H1 (cell line): ENCODE measurements at regions not wholly inside any gene's neighbourhood (a gene's known extent, or its start where the extent isn't known, plus 50 kb on each side); places are given as distances from the start of the nearest gene placed in this dataset.

ENCODE experiments used
- CTCF ChIA-PET: fragments of 300-600 bp; sonication (Branson Sonifier 250); formaldehyde crosslinking; loops from one replicate; lab custom pipeline; 2021; ENCODE audit not compliant: partially characterized antibody; lab: Charles Lee
- POLR2A ChIA-PET: fragments of 300-600 bp; sonication (Branson Sonifier 250); formaldehyde crosslinking; loops from one replicate; lab custom pipeline; 2021; ENCODE audit warnings: inconsistent platforms; ENCODE audit not compliant: partially characterized antibody; lab: Charles Lee
- DNase-seq, 2 experiments: peaks; one replicate each; pipeline versions ENCODE4 v3.0.0 to v3.0.0-alpha.2; 2010 to 2022; ENCODE audit warnings: low spot score in 2 of 2, low read depth in 1 of 2, mixed read lengths in 1 of 2
- FAIRE-seq: peaks from 2 replicates; lab custom pipeline; 2011; peaks lifted over from hg19 to GRCh38; lab: Jason Lieb, UNC
- H2AFZ ChIP-seq: 2 replicates; pipeline ENCODE4 v1.8.1; 2012; ENCODE audit warnings: low read length, inconsistent platforms
- H2AK5ac ChIP-seq: 2 replicates; pipeline ENCODE4 v1.6.1; 2013; ENCODE audit warnings: low read depth, low read length
- H2BK120ac ChIP-seq: replicated peaks from 2 replicates; pipeline ENCODE3; 2013; ENCODE audit warnings: low read depth, low read length, inconsistent platforms
- H2BK12ac ChIP-seq: 2 replicates; pipeline ENCODE4 v1.6.1; 2013; ENCODE audit warnings: low read depth, low read length
- H2BK15ac ChIP-seq: 2 replicates; pipeline ENCODE4 v1.6.1; 2013; ENCODE audit warnings: low read length
- H2BK20ac ChIP-seq: 2 replicates; pipeline ENCODE4 v1.6.1; 2013; ENCODE audit warnings: low read length
- H2BK5ac ChIP-seq: 2 replicates; pipeline ENCODE4 v1.6.1; 2013; ENCODE audit warnings: low read depth, low read length
- H3K14ac ChIP-seq: 2 replicates; pipeline ENCODE4 v1.6.1; 2013; ENCODE audit warnings: inconsistent platforms; ENCODE audit not compliant: insufficient read length
- H3K18ac ChIP-seq: 2 replicates; pipeline ENCODE4 v1.6.1; 2013; ENCODE audit warnings: low read length; ENCODE audit errors: extremely low read depth
- H3K23ac ChIP-seq: 2 replicates; pipeline ENCODE4 v1.6.1; 2013; ENCODE audit warnings: inconsistent platforms; ENCODE audit not compliant: insufficient read length
- H3K23me2 ChIP-seq: 2 replicates; pipeline ENCODE4 v1.6.1; 2013; ENCODE audit warnings: low read depth, low read length
- H3K27ac ChIP-seq: 2 replicates; pipeline ENCODE4 v1.6.1; 2011; ENCODE audit warnings: low read depth, low read length, inconsistent platforms
- H3K27me3 ChIP-seq, 4 experiments: replicated peaks in 1 of 4; 1 replicate in 1 of 4; 2 replicates in 3 of 4; pipeline versions ENCODE4 v1.6.1 to v1.8.1; 2011 to 2013; ENCODE audit warnings: low read length in 3 of 4, mild to moderate bottlenecking in 3 of 4, inconsistent platforms in 2 of 4, mixed read lengths in 2 of 4, moderate library complexity in 1 of 4; ENCODE audit not compliant: control insufficient read depth in 3 of 4, insufficient read depth in 3 of 4; ENCODE audit errors: extremely low read depth in 1 of 4
- H3K36me3 ChIP-seq, 4 experiments: 2 replicates each; pipeline versions ENCODE4 v1.6.1 to v1.8.1; 2011 to 2013; ENCODE audit warnings: mild to moderate bottlenecking in 4 of 4, low read length in 3 of 4, moderate library complexity in 2 of 4, control low read depth in 1 of 4, inconsistent platforms in 1 of 4; ENCODE audit not compliant: insufficient read depth in 4 of 4, control insufficient read depth in 2 of 4
- H3K4ac ChIP-seq: replicated peaks from 2 replicates; pipeline ENCODE3; 2013; ENCODE audit warnings: low read length, low read depth, mixed read lengths, inconsistent platforms; ENCODE audit not compliant: insufficient read length
- H3K4me1 ChIP-seq, 4 experiments: replicated peaks in 1 of 4; 1 replicate in 1 of 4; 2 replicates in 3 of 4; pipeline versions ENCODE4 v1.6.1 to v1.8.1; 2011 to 2013; ENCODE audit warnings: low read length in 3 of 4, inconsistent platforms in 2 of 4, mixed read lengths in 1 of 4; ENCODE audit not compliant: insufficient read depth in 4 of 4, control insufficient read depth in 3 of 4
- H3K4me2 ChIP-seq, 2 experiments: 2 replicates each; pipeline versions ENCODE4 v1.6.1 to v1.8.1; 2011 to 2013; ENCODE audit warnings: low read depth in 2 of 2, low read length in 2 of 2, control low read depth in 1 of 2, inconsistent platforms in 1 of 2, mild to moderate bottlenecking in 1 of 2; ENCODE audit not compliant: insufficient read depth in 1 of 2
- H3K4me3 ChIP-seq, 4 experiments: fragments of 200-600, 300-600 bp in 1 of 4; sonication (generic), shearing (Covaris generic), sonication (Bioruptor Twin) in 1 of 4; 2 replicates each; pipeline versions ENCODE4 v1.5.1 to v1.8.1; 2011 to 2016; ENCODE audit warnings: low read length in 4 of 4, low read depth in 3 of 4, control low read depth in 2 of 4, inconsistent platforms in 2 of 4, mild to moderate bottlenecking in 2 of 4, mixed read lengths in 1 of 4, moderate library complexity in 1 of 4; ENCODE audit not compliant: insufficient read depth in 2 of 4; ENCODE audit errors: extremely low read depth in 1 of 4
- H3K56ac ChIP-seq: replicated peaks from 2 replicates; pipeline ENCODE3; 2013; ENCODE audit warnings: low read depth, mild to moderate bottlenecking, mixed read lengths, low read length, inconsistent platforms; ENCODE audit not compliant: insufficient read length
- H3K79me1 ChIP-seq: 2 replicates; pipeline ENCODE4 v1.6.1; 2013; ENCODE audit warnings: low read depth, low read length, control low read depth
- H3K79me2 ChIP-seq, 2 experiments: 2 replicates each; pipeline versions ENCODE4 v1.6.1 to v1.8.1; 2012 to 2013; ENCODE audit warnings: low read length in 2 of 2, mild to moderate bottlenecking in 2 of 2, inconsistent platforms in 1 of 2; ENCODE audit not compliant: insufficient read depth in 2 of 2, control insufficient read depth in 1 of 2
- H3K9ac ChIP-seq, 4 experiments: replicated peaks in 1 of 4; 1 replicate in 1 of 4; 2 replicates in 3 of 4; pipeline versions ENCODE4 v1.6.1 to v1.8.1; 2011 to 2013; ENCODE audit warnings: low read depth in 3 of 4, low read length in 3 of 4, control low read depth in 2 of 4, mild to moderate bottlenecking in 2 of 4, moderate library complexity in 2 of 4, inconsistent platforms in 1 of 4; ENCODE audit errors: extremely low read depth in 1 of 4
- H3K9me3 ChIP-seq, 2 experiments: 2 replicates each; pipeline versions ENCODE4 v1.6.1 to v1.8.1; 2012 to 2013; ENCODE audit warnings: mild to moderate bottlenecking in 2 of 2, moderate library complexity in 2 of 2, control low read depth in 1 of 2, inconsistent platforms in 1 of 2, low read depth in 1 of 2, low read length in 1 of 2, mixed read lengths in 1 of 2; ENCODE audit not compliant: insufficient read depth in 2 of 2
- H4K20me1 ChIP-seq, 2 experiments: replicated peaks in 1 of 2; 2 replicates each; pipeline versions ENCODE3 to v1.8.1; 2011 to 2013; ENCODE audit warnings: inconsistent platforms in 2 of 2, low read length in 2 of 2, mild to moderate bottlenecking in 1 of 2; ENCODE audit not compliant: insufficient read depth in 2 of 2, control insufficient read depth in 1 of 2
- H4K5ac ChIP-seq: 2 replicates; pipeline ENCODE4 v1.6.1; 2013; ENCODE audit warnings: low read length, low read depth, mixed read lengths, inconsistent platforms; ENCODE audit not compliant: insufficient read length
- H4K8ac ChIP-seq: 2 replicates; pipeline ENCODE4 v1.8.0; 2013; ENCODE audit warnings: mild to moderate bottlenecking, moderate library complexity, low read length, inconsistent platforms; ENCODE audit not compliant: insufficient read depth; ENCODE audit errors: extremely low read depth
- H4K91ac ChIP-seq: replicated peaks from 2 replicates; pipeline ENCODE3; 2013; ENCODE audit warnings: low read length, mixed read lengths, inconsistent platforms; ENCODE audit not compliant: insufficient read length
- CTCF ChIP-seq, 3 experiments: IDR thresholded peaks; 1 replicate in 2 of 3; 2 replicates in 1 of 3; pipeline versions ENCODE4 v1.5.1 to v1.6.1; 2011; ENCODE audit warnings: low read length in 3 of 3, mild to moderate bottlenecking in 3 of 3, inconsistent platforms in 2 of 3, low read depth in 1 of 3, moderate library complexity in 1 of 3; ENCODE audit not compliant: insufficient read depth in 1 of 3; ENCODE audit errors: control extremely low read depth in 1 of 3
- EGR1 ChIP-seq: IDR thresholded peaks from 2 replicates; pipeline ENCODE4 v1.6.1; 2011; ENCODE audit warnings: low read depth, low read length, borderline replicate concordance
- GABPA ChIP-seq: IDR thresholded peaks from 2 replicates; pipeline ENCODE4 v1.6.1; 2011; ENCODE audit warnings: mild to moderate bottlenecking, low read length, moderate library complexity, borderline replicate concordance; ENCODE audit not compliant: insufficient read depth
- KDM1A ChIP-seq: fragments of 200-600, 300-600 bp; sonication (generic); IDR thresholded peaks from 2 replicates; pipeline ENCODE4 v1.7.1; 2016; ENCODE audit warnings: mild to moderate bottlenecking, low read length, borderline replicate concordance
- SRF ChIP-seq: IDR thresholded peaks from 2 replicates; pipeline ENCODE4 v1.6.1; 2011; ENCODE audit warnings: mild to moderate bottlenecking, low read depth, low read length, moderate library complexity
- WGBS, 2 experiments: shearing (Covaris generic) in 1 of 2; methylation state at CpG; one replicate each; pipeline versions ENCODE4 v1.1.6 to v1.1.7; 2013 to 2015; ENCODE audit warnings: low lambda C conversion rate in 2 of 2, mixed read lengths in 2 of 2, inconsistent platforms in 1 of 2, low coverage in 1 of 2, missing lambda C conversion rate in 1 of 2; ENCODE audit not compliant: insufficient replicate concordance in 2 of 2, insufficient coverage in 1 of 2, insufficient read length in 1 of 2; ENCODE audit errors: extremely low coverage in 1 of 2, missing lambda C conversion rate in 1 of 2; 5-methylcytosine and 5-hydroxymethylcytosine counted together

- H4K20me1 ChIP-seq, result no peaks in the 10 kb centered on the region
- H3K4me1 ChIP-seq, result no peaks in the 10 kb centered on the region
- no peak overlapping the region for H3K9ac ChIP-seq
- ChIA-PET CTCF (no interaction called here), POLR2A (no interaction called here)
- no peak overlapping the region for H3K14ac ChIP-seq
- no peak overlapping the region for H2BK12ac ChIP-seq
- FAIRE-seq, result no peak
- no peak overlapping the region for H3K4ac ChIP-seq
- no peak overlapping the region for H2AK5ac ChIP-seq
- no peaks in the 10 kb centered on the region for H3K36me3 ChIP-seq
- H2AFZ ChIP-seq, result no peak overlapping the region
- no peak overlapping the region for H3K4me3 ChIP-seq
- no peaks in the 10 kb centered on the region for H3K79me2 ChIP-seq
- no peaks in the 10 kb centered on the region for H3K9me3 ChIP-seq
- no peak overlapping the region for H2BK5ac ChIP-seq
- no peak overlapping the region for H3K4me2 ChIP-seq
- peak overlapping the region; percentile 21 for H2BK120ac ChIP-seq
- no peak for DNase-seq
- H2BK20ac ChIP-seq, result no peak overlapping the region
- H3K27me3 ChIP-seq, result no peaks in the 10 kb centered on the region
- H3K23ac ChIP-seq, result no peak overlapping the region
- H3K18ac ChIP-seq, result no peak overlapping the region
- H3K27ac ChIP-seq, result no peak overlapping the region
- no peak overlapping the region for H4K91ac ChIP-seq
- H3K23me2 ChIP-seq, result no peaks in the 10 kb centered on the region
- H3K79me1 ChIP-seq, result no peaks in the 10 kb centered on the region
- H4K8ac ChIP-seq, result no peak overlapping the region
- no peak overlapping the region for H4K5ac ChIP-seq
- WGBS, 2 experiments, result 80% methylated on average over 3 of the region's 3 CpGs; no CpG with 5 or more reads in 1 of the 2 experiments
- H3K56ac ChIP-seq, result no peak overlapping the region
- H2BK15ac ChIP-seq, result no peak overlapping the region
- no peak for TF ChIP-seq CTCF (IDR thresholded peaks at IDR 0.05; ENCODE audit: control extremely low read depth in 1 of 3, insufficient read depth in 1 of 3, low read depth in 1 of 3, low read length in 3 of 3)
- TF ChIP-seq GABPA, result no peak
- TF ChIP-seq KDM1A, result no peak
- TF ChIP-seq EGR1, result no peak
- no peak for TF ChIP-seq SRF
Observed at GRCh38 chr5:166910995-166911394, 1380.5 kb upstream of the WWC1 start.
